Prostate gland (tissue), 2 donors: ENCODE measurements at regions not wholly inside any gene's neighbourhood (a gene's known extent, or its start where the extent isn't known, plus 50 kb on each side); places are given as distances from the start of the nearest gene placed in this dataset.

ENCODE experiments used
- CTCF ChIP-seq, 4 experiments: fragments of 200-600 bp in 2 of 4; fragments of 450-650 bp in 2 of 4; sonication (generic) in 2 of 4; IDR thresholded peaks; 1 replicate in 3 of 4; 2 replicates in 1 of 4; pipeline ENCODE4 v1.5.1; 2016 to 2019; ENCODE audit warnings: antibody characterized with exemption in 4 of 4, mild to moderate bottlenecking in 2 of 4, moderate library complexity in 2 of 4
- POLR2A ChIP-seq: fragments of 450-650 bp; IDR thresholded peaks from one replicate; pipeline ENCODE4 v1.6.1; 2016; ENCODE audit warnings: antibody characterized with exemption, mild to moderate bottlenecking
- POLR2AphosphoS5 ChIP-seq: sonication (generic); formaldehyde crosslinking; IDR thresholded peaks from one replicate; pipeline ENCODE4 v1.6.1; 2017; ENCODE audit warnings: antibody characterized with exemption

DNA sequence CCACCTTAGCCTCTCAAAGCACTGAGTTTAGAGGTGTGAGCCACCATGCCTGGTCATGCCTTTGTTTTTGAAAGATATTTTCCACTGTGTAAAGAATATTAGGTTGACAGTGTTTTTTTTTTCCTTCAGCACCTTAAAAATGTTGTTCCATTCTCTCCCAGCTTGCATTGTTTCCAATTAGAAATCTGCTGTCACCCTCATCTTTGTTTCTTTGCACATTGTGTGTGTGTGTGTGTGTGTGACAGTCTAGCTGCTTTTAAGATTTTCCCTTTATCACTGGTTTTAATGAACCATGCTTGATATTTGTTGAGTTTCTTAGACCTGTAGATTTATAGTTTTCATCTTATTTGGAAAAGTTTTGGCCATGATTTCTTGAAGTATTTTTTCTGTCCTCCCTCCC lies 79.0 kb upstream of the NKX1-1 start:
- TF ChIP-seq CTCF (IDR thresholded peaks at IDR 0.05) (no peak), POLR2A (no peak), POLR2AphosphoS5 (no peak)
